IMR-90 (cell line): ENCODE measurements at regions not wholly inside any gene's neighbourhood (a gene's known extent, or its start where the extent isn't known, plus 50 kb on each side); places are given as distances from the start of the nearest gene placed in this dataset.

Experiments
- CEBPB ChIP-seq: IDR thresholded peaks from 2 replicates; pipeline ENCODE4 v1.6.1; 2012; ENCODE audit warnings: low read depth, low read length, improper control_type of control experiment
- CTCF ChIP-seq: conservative IDR thresholded peaks from 2 replicates; pipeline ENCODE4 v1.5.1; 2012; ENCODE audit warnings: mild to moderate bottlenecking, low read depth, low read length, improper control_type of control experiment
- FOS ChIP-seq: fragments of 150-350 bp; IDR thresholded peaks from 2 replicates; pipeline ENCODE4 v1.6.1; 2016; ENCODE audit warnings: low read depth, low read length
- POLR2A ChIP-seq: IDR thresholded peaks from 2 replicates; pipeline ENCODE4 v1.6.1; 2012; ENCODE audit warnings: mild to moderate bottlenecking, low read depth, low read length
- RAD21 ChIP-seq: IDR thresholded peaks from 2 replicates; pipeline ENCODE4 v1.6.1; 2012; ENCODE audit warnings: low read length, improper control_type of control experiment
- RCOR1 ChIP-seq: IDR thresholded peaks from 2 replicates; pipeline ENCODE4 v1.6.1; 2012; ENCODE audit warnings: mild to moderate bottlenecking, low read length, improper control_type of control experiment; ENCODE audit not compliant: insufficient replicate concordance
- SMC3 ChIP-seq: fragments of 150-350 bp; IDR thresholded peaks from 2 replicates; pipeline ENCODE4 v1.6.1; 2016; ENCODE audit warnings: low read depth, mild to moderate bottlenecking, antibody characterized with exemption, low read length, moderate library complexity

GRCh38 chr16:59997706-59998105 is 1263.6 kb upstream of the GOT2 start:
- no peak for TF ChIP-seq CEBPB
- TF ChIP-seq RAD21, result no peak
- no peak for TF ChIP-seq CTCF
- no peak for TF ChIP-seq FOS
- TF ChIP-seq POLR2A, result no peak
- no peak for TF ChIP-seq SMC3
- TF ChIP-seq RCOR1, result no peak
